Smooth muscle cell (in vitro differentiated cells): ENCODE measurements at regions not wholly inside any gene's neighbourhood (a gene's known extent, or its start where the extent isn't known, plus 50 kb on each side); places are given as distances from the start of the nearest gene placed in this dataset.
"Not testable (repeated sequence)": the region's sequence is repeated elsewhere in the genome, so short reads cannot be mapped to it uniquely, and the experiment has no call there.

Experiments
- DNase-seq: peaks from one replicate; lab custom pipeline; 2025; ENCODE audit not compliant: unreplicated experiment; lab: John Stamatoyannopoulos, UW
- H2AFZ ChIP-seq: fragments of 200-600 bp; sonication (generic); 2 replicates; pipeline ENCODE4 v1.6.0; 2016; ENCODE audit warnings: antibody characterized with exemption, low read depth, mild to moderate bottlenecking
- H3F3A ChIP-seq: fragments of 200-600 bp; sonication (generic); 2 replicates; pipeline ENCODE4 v1.6.0; 2017; ENCODE audit warnings: antibody characterized with exemption, low read depth
- H3K27ac ChIP-seq: fragments of 200-600 bp; sonication (generic); 2 replicates; pipeline ENCODE4 v1.5.1; 2016; ENCODE audit warnings: low read depth, mild to moderate bottlenecking
- H3K27me3 ChIP-seq: fragments of 200-600 bp; sonication (generic); 2 replicates; pipeline ENCODE4 v1.6.1; 2016; ENCODE audit warnings: low read depth, mild to moderate bottlenecking
- H3K36me3 ChIP-seq: fragments of 200-600 bp; sonication (generic); 2 replicates; pipeline ENCODE4 v1.5.1; 2016; ENCODE audit warnings: low read depth
- H3K4me1 ChIP-seq: fragments of 200-600 bp; sonication (generic); 2 replicates; pipeline ENCODE4 v1.5.1; 2016; ENCODE audit warnings: low read depth
- H3K4me2 ChIP-seq: fragments of 200-600 bp; sonication (generic); 2 replicates; pipeline ENCODE4 v1.6.0; 2016; ENCODE audit warnings: mild to moderate bottlenecking
- H3K4me3 ChIP-seq: fragments of 200-600 bp; sonication (generic); 2 replicates; pipeline ENCODE4 v1.5.1; 2016; ENCODE audit warnings: mild to moderate bottlenecking
- H3K79me2 ChIP-seq: fragments of 200-600 bp; sonication (generic); 2 replicates; pipeline ENCODE4 v1.6.0; 2016; ENCODE audit warnings: low read depth, mild to moderate bottlenecking
- H3K9ac ChIP-seq: fragments of 200-600 bp; sonication (generic); 2 replicates; pipeline ENCODE4 v1.6.0; 2016; ENCODE audit warnings: low read depth
- H3K9me3 ChIP-seq: fragments of 200-600 bp; sonication (generic); replicated peaks from 2 replicates; pipeline ENCODE4 v1.5.1; 2016; ENCODE audit warnings: low read depth
- H4K20me1 ChIP-seq: fragments of 200-600 bp; sonication (generic); 2 replicates; pipeline ENCODE4 v1.6.0; 2016; ENCODE audit warnings: low read depth
- WGBS: methylation state at CpG from one replicate; pipeline ENCODE4 v1.1.7; 2016; ENCODE audit warnings: low lambda C conversion rate; 5-methylcytosine and 5-hydroxymethylcytosine counted together
- TF ChIP-seq, protein P1 (sequence below): fragments of 200-600 bp; sonication (generic); IDR thresholded peaks from 2 replicates; pipeline ENCODE4 v1.5.1; 2017; ENCODE audit warnings: borderline replicate concordance, mild to moderate bottlenecking, antibody characterized with exemption; ENCODE audit not compliant: insufficient read depth, poor library complexity, severe bottlenecking

DNA sequence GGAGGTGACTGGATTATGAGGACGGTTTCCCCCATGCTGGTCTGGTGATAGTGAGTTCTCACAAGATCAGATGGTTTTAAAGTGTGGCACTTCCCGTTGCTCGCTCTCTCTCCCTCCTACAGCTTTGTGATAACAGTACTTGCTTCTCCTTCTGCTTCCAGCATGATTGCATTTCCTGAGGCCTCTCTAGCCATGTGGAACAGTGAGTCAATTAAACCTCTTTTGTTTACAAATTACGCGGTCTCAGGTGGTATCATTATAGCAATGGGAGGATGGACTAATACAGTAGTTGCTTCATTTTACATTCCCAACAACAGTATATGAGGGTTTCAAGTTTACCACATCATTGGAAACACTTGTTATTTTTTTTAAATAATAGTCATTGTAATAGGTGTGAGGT, 937.3 kb upstream of the ARRDC3 start:
- no peaks in the 10 kb centered on the region for H3K27me3 ChIP-seq
- no peaks in the 10 kb centered on the region for H3F3A ChIP-seq
- H3K4me3 ChIP-seq, result no peak overlapping the region
- H3K9ac ChIP-seq, result no peak overlapping the region
- DNase-seq, result no peak
- TF ChIP-seq, protein P1, sequence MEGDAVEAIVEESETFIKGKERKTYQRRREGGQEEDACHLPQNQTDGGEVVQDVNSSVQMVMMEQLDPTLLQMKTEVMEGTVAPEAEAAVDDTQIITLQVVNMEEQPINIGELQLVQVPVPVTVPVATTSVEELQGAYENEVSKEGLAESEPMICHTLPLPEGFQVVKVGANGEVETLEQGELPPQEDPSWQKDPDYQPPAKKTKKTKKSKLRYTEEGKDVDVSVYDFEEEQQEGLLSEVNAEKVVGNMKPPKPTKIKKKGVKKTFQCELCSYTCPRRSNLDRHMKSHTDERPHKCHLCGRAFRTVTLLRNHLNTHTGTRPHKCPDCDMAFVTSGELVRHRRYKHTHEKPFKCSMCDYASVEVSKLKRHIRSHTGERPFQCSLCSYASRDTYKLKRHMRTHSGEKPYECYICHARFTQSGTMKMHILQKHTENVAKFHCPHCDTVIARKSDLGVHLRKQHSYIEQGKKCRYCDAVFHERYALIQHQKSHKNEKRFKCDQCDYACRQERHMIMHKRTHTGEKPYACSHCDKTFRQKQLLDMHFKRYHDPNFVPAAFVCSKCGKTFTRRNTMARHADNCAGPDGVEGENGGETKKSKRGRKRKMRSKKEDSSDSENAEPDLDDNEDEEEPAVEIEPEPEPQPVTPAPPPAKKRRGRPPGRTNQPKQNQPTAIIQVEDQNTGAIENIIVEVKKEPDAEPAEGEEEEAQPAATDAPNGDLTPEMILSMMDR, result no peak
- WGBS, result 90% methylated on average over 5 of the region's 5 CpGs
- no peak overlapping the region for H3K27ac ChIP-seq
- H3K9me3 ChIP-seq, result no peaks in the 10 kb centered on the region
- no peaks in the 10 kb centered on the region for H3K4me1 ChIP-seq
- H3K4me2 ChIP-seq, result no peak overlapping the region
- no peaks in the 10 kb centered on the region for H4K20me1 ChIP-seq
- no peaks in the 10 kb centered on the region for H3K79me2 ChIP-seq
- H2AFZ ChIP-seq, result no peak overlapping the region
- no peaks in the 10 kb centered on the region for H3K36me3 ChIP-seq

DNA sequence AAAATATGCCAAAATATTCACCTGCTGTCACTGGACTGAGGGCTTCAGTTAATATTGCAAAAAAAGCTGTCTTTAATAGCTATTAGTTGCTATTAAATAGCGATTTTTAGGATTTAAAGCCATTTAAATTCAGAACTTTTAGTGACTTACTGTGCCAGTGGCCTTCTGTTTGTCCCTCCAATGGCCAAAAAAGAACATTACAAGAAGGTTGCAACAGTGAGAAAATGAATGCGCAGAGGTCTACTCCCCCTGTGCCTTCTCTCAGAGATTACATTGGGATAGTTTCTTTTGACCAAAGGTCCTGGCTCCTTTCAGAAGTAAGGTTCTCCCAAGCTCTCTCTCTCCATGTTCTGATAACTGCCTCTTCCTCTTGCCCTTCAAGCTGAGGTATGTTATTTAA, 930.3 kb upstream of the ARRDC3 start:
- H3K27ac ChIP-seq, result no peak overlapping the region
- H3K4me1 ChIP-seq, result no peaks in the 10 kb centered on the region
- H4K20me1 ChIP-seq, result no peaks in the 10 kb centered on the region
- TF ChIP-seq, protein P1, result no peak
- no peaks in the 10 kb centered on the region for H3F3A ChIP-seq
- 82% methylated on average over 2 of the region's 2 CpGs for WGBS
- no peaks in the 10 kb centered on the region for H3K9me3 ChIP-seq
- H2AFZ ChIP-seq, result no peak overlapping the region
- no peak overlapping the region for H3K4me3 ChIP-seq
- H3K4me2 ChIP-seq, result no peak overlapping the region
- no peaks in the 10 kb centered on the region for H3K36me3 ChIP-seq
- H3K9ac ChIP-seq, result no peak overlapping the region
- H3K27me3 ChIP-seq, result no peaks in the 10 kb centered on the region
- no peaks in the 10 kb centered on the region for H3K79me2 ChIP-seq
- no peak for DNase-seq

DNA sequence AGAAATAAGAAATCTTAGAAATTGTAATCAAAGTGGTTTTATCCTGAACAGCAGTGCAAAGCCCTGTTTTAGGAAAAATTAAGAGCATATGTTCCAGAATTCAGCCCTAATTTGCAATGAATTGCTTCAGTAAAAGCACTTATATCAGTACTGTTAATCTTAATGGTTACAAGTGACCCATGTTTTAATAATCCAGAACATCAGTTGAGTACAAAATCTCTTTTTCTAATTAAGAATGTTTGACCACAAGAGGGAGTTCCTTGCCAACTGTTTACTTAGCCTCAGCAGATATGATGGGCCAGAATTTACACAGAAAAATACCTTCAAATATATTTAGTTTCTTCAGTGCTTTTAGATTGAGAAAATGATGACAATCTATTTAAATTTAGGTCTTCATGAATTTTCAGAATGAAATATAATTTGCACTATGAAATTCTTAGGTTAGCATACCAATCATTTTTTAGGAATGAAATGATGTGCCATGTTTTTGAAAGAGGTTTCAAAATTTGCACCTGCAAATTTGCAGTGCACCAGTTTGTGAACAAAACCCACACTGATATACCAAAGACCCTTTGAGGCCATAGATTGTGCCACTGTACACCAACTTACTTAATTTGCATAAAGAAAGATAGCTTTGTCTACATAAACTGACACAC, 926.3 kb upstream of the ARRDC3 start:
- H3K79me2 ChIP-seq, result no peaks in the 10 kb centered on the region
- no peak overlapping the region for H3K4me2 ChIP-seq
- no peaks in the 10 kb centered on the region for H3K36me3 ChIP-seq
- no peaks in the 10 kb centered on the region for H4K20me1 ChIP-seq
- TF ChIP-seq, protein P1, result peak; percentile 72
- DNase-seq, result no peak
- no peaks in the 10 kb centered on the region for H3F3A ChIP-seq
- H3K4me3 ChIP-seq, result no peak overlapping the region
- H3K9me3 ChIP-seq, result no peaks in the 10 kb centered on the region
- no peaks in the 10 kb centered on the region for H3K4me1 ChIP-seq
- no peak overlapping the region for H3K9ac ChIP-seq
- H3K27me3 ChIP-seq, result no peaks in the 10 kb centered on the region
- no peak overlapping the region for H3K27ac ChIP-seq
- H2AFZ ChIP-seq, result no peak overlapping the region

DNA sequence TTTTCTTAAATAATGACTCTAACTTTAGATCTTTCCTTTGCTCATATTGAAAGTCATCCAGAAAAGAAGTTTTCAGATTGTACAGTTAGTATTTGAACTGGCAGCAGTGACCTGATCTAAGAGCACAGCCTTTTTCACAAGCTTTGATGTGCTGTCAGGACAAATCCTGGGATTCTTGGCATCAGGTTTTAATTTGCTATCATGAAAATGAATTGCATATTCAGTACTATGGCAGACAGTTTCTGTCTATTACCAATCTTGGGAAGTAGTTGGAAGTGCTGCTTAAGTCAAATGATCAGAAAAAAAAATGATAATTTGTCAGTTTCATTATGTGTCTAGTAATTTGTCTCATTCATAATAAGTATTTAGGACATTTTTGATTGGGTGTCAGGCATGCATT, 925.6 kb upstream of the ARRDC3 start:
- no peaks in the 10 kb centered on the region for H3F3A ChIP-seq
- no peak overlapping the region for H3K9ac ChIP-seq
- H2AFZ ChIP-seq, result no peak overlapping the region
- no peak for DNase-seq
- H3K36me3 ChIP-seq, result no peaks in the 10 kb centered on the region
- H3K79me2 ChIP-seq, result no peaks in the 10 kb centered on the region
- no peaks in the 10 kb centered on the region for H4K20me1 ChIP-seq
- no peaks in the 10 kb centered on the region for H3K27me3 ChIP-seq
- no peak overlapping the region for H3K4me2 ChIP-seq
- no peak overlapping the region for H3K4me3 ChIP-seq
- H3K4me1 ChIP-seq, result no peaks in the 10 kb centered on the region
- TF ChIP-seq, protein P1, result no peak
- H3K27ac ChIP-seq, result no peak overlapping the region
- H3K9me3 ChIP-seq, result no peaks in the 10 kb centered on the region

DNA sequence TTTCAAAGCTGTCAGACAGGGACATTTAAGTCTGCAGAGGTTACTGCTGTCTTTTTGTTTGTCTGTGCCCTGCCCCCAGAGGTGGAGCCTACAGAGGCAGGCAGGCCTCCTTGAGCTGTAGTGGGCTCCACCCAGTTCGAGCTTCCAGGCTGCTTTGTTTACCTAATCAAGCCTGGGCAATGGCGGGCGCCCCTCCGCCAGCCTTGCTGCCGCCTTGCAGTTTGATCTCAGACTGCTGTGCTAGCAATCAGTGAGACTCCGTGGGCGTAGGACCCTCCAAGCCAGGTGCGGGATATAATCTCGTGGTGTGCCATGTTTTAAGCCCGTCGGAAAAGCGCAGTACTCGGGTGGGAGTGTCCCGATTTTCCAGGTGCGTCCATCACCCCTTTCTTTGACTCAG, 919.2 kb upstream of the ARRDC3 start:
- not testable (repeated sequence) for H3K36me3 ChIP-seq, H3K4me1 ChIP-seq, H4K20me1 ChIP-seq, H3F3A ChIP-seq, H2AFZ ChIP-seq, DNase-seq, H3K79me2 ChIP-seq, H3K4me3 ChIP-seq, H3K27ac ChIP-seq, H3K4me2 ChIP-seq, H3K27me3 ChIP-seq, H3K9ac ChIP-seq, H3K9me3 ChIP-seq
- WGBS, result 95% methylated on average over 15 of the region's 15 CpGs
